Effector memory CD4-positive, alpha-beta T cell (primary cell): ENCODE measurements at regions not wholly inside any gene's neighbourhood (a gene's known extent, or its start where the extent isn't known, plus 50 kb on each side); places are given as distances from the start of the nearest gene placed in this dataset.

Source experiments
- DNase-seq, 3 donors: peaks; one replicate each; pipeline ENCODE4 v3.0.0-alpha.2; 2020
- H3K27ac ChIP-seq: 2 replicates; pipeline ENCODE4 v1.7.0; 2013; ENCODE audit warnings: mild to moderate bottlenecking, low read length, moderate library complexity; ENCODE audit not compliant: insufficient read depth, poor library complexity, severe bottlenecking
- H3K27me3 ChIP-seq: replicated peaks from 2 replicates; pipeline ENCODE4 v1.7.0; 2013; ENCODE audit warnings: mild to moderate bottlenecking, low read length; ENCODE audit not compliant: insufficient read depth, control insufficient read depth, poor library complexity, severe bottlenecking
- H3K36me3 ChIP-seq: 2 replicates; pipeline ENCODE4 v1.7.0; 2013; ENCODE audit warnings: mild to moderate bottlenecking, low read length, moderate library complexity; ENCODE audit not compliant: control insufficient read depth, insufficient read depth
- H3K4me1 ChIP-seq: 2 replicates; pipeline ENCODE4 v1.7.0; 2013; ENCODE audit warnings: low read length, mild to moderate bottlenecking; ENCODE audit not compliant: control insufficient read depth, insufficient read depth, poor library complexity, severe bottlenecking
- H3K4me3 ChIP-seq: 2 replicates; pipeline ENCODE4 v1.7.0; 2013; ENCODE audit warnings: low read length, low read depth, mild to moderate bottlenecking; ENCODE audit not compliant: insufficient read depth, poor library complexity, severe bottlenecking
- H3K9me3 ChIP-seq: 2 replicates; pipeline ENCODE4 v1.7.0; 2013; ENCODE audit warnings: mild to moderate bottlenecking, low read length, moderate library complexity; ENCODE audit not compliant: control insufficient read depth

DNA sequence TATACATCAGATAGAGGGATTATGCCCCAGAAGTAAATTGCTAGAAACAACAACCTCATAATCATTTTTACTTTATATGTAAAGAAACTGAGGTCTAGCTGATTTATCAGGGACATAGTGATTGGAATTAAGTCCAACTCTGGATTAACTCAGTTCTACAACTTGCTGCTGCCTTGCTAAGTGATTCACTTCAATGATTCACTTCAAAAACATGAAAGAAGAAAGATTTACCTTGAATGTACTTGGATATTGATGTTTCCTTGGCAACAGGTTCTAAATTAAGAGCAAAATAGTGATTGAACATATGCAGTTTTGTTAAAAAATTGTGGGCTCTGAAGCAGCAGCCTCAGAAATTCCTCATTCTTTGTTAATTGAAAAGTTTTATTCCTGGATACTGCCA lies 99.8 kb upstream of the H2AZ1 start:
- H3K36me3 ChIP-seq = no peaks in the 10 kb centered on the region
- no peak overlapping the region for H3K27ac ChIP-seq
- no peaks in the 10 kb centered on the region for H3K4me1 ChIP-seq
- no peaks in the 10 kb centered on the region for H3K9me3 ChIP-seq
- no peak overlapping the region for H3K4me3 ChIP-seq
- no peak for DNase-seq
- no peaks in the 10 kb centered on the region for H3K27me3 ChIP-seq

DNA sequence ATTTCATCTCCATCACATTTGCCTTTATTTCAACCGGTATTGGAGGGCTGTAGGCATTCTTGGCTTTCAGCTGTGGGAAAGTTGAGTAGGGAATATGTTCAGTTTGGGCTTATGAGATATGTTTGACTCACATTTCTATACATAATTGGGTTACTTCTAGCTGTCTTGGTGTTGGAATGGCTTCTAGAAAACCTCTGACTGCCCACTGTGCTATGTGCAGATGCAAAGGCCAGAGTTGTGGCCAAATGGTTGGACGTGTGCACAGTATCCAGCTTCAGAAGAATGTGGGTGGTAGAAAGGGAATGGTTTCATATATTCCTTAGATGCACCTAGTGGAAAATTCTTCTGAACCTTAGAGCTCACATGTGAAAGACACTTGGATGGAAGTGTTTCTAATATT lies 92.6 kb upstream of the H2AZ1 start:
- H3K4me1 ChIP-seq = no peaks in the 10 kb centered on the region
- DNase-seq = no peak
- no peaks in the 10 kb centered on the region for H3K36me3 ChIP-seq
- no peak overlapping the region for H3K27ac ChIP-seq
- no peaks in the 10 kb centered on the region for H3K27me3 ChIP-seq
- no peaks in the 10 kb centered on the region for H3K9me3 ChIP-seq
- H3K4me3 ChIP-seq = no peak overlapping the region

DNA sequence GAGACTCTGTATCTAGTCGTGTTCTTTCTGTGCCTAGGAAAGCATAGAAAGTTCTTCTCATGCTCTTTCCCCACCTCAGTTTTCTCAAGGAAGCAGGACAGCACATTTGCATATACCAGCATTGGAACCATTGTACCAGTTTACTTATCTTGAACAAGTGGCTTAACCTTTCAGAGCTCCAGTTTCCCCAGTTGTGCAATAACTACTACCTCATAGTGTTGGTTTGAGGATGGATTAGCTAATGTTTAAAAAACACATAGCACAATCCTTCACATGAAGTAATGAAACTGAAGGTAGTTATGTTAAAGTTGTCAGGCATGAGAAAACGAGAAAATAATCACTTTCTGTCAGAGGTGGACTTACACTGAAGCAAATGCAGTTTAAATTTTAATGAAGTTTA lies 92.2 kb upstream of the H2AZ1 start:
- H3K4me3 ChIP-seq = no peak overlapping the region
- H3K27ac ChIP-seq = no peak overlapping the region
- DNase-seq = no peak
- H3K9me3 ChIP-seq = no peaks in the 10 kb centered on the region
- H3K27me3 ChIP-seq = no peaks in the 10 kb centered on the region
- H3K36me3 ChIP-seq = no peaks in the 10 kb centered on the region
- H3K4me1 ChIP-seq = no peaks in the 10 kb centered on the region

DNA sequence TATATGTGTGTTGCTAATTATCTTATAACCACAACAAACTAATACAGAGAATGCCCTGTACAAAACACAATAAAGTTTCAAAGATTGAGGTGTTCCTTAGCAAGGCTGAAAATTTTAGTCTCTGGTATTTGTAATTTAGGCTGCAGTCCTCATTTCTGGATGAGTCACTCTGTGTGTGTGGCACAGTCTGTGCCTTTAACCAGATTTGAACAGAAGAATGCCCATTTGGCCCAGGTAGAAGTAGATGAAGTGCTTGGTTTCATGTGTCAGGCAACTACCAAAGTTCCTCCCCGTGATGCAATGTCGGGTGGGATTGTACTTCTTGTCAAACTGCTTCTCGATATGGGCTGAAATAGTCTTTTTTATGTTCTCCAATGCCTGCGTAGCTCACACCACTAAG lies 91.6 kb upstream of the H2AZ1 start:
- Histone ChIP-seq H3K9me3 (no peaks in the 10 kb centered on the region), H3K4me3 (no peak overlapping the region), H3K4me1 (no peaks in the 10 kb centered on the region), H3K27me3 (no peaks in the 10 kb centered on the region), H3K36me3 (no peaks in the 10 kb centered on the region), H3K27ac (no peak overlapping the region)
- DNase-seq = no peak

DNA sequence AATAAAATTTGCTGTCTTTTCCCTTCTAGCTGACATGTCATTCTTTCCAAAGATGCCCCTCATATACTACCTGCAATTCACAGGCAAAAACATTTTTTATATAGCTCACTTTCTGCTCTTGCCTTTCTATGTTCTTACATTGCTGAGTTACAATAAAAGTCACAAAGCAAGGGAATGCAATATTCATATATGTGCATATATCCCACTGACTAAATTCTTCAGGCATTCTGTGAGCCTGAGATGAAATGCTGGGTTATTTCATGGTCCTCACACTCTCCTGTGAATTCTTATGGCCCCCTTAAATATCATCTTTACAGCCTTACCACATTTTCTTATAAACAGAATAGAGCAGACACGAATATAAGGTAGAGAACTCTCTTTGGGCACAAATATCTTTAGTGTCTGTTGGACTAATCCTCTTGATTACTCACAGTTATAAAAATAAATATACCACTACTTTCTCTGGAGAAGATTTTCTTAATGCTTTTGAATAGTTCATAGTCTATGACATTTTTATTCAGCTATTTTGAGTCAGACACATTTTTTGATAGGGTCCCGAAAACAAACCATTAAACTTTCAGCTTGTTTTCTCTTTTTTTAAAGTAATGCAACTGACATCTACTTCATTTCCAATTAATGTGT lies 84.1 kb upstream of the H2AZ1 start:
- no peak for DNase-seq
- no peaks in the 10 kb centered on the region for H3K27me3 ChIP-seq
- H3K36me3 ChIP-seq = no peaks in the 10 kb centered on the region
- H3K9me3 ChIP-seq = no peaks in the 10 kb centered on the region
- no peak overlapping the region for H3K27ac ChIP-seq
- H3K4me1 ChIP-seq = no peaks in the 10 kb centered on the region
- H3K4me3 ChIP-seq = no peak overlapping the region

DNA sequence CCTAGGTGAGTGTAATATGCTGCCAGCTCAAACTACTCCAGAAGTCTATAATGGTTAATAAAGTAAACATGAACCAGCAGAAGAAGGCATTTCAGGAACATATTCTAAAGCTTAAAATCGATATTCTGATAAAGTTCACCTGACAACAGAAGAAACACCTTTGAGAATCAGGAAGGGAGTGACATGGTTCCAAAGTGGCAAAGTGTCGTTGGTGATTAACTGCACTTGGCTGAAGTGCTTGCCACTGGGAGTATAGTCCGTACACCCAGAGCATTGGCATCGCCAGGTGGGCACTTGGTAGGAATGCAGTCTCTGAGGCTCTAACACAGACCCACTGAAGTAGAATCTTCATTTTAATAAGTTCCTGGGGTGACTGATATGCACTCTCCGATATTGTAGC lies 76.0 kb upstream of the H2AZ1 start:
- no peaks in the 10 kb centered on the region for H3K36me3 ChIP-seq
- DNase-seq = no peak
- no peaks in the 10 kb centered on the region for H3K27me3 ChIP-seq
- H3K4me3 ChIP-seq = no peak overlapping the region
- H3K9me3 ChIP-seq = no peaks in the 10 kb centered on the region
- H3K4me1 ChIP-seq = no peaks in the 10 kb centered on the region
- H3K27ac ChIP-seq = no peak overlapping the region

DNA sequence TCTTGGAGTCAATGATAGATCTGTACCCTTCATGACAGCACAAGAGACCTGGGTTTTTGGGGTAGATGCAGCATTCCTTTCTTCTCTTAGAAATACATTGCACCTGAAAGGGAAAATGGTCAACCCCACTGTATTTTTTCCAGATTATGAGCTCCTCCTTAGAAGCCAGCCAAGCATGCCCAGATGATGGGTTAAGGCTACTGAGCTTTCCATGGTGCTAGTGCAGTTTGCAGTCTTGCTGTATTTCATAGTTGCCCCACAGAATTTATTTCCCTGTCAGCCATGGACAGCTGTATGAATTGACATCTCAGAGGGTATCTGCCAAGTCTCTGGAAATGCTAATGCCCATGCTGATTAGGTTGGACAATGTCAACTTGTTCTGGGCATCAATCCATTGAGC lies 73.7 kb upstream of the H2AZ1 start:
- H3K27me3 ChIP-seq = no peaks in the 10 kb centered on the region
- no peaks in the 10 kb centered on the region for H3K36me3 ChIP-seq
- no peak overlapping the region for H3K27ac ChIP-seq
- H3K9me3 ChIP-seq = no peaks in the 10 kb centered on the region
- H3K4me3 ChIP-seq = no peak overlapping the region
- DNase-seq = no peak
- no peaks in the 10 kb centered on the region for H3K4me1 ChIP-seq

DNA sequence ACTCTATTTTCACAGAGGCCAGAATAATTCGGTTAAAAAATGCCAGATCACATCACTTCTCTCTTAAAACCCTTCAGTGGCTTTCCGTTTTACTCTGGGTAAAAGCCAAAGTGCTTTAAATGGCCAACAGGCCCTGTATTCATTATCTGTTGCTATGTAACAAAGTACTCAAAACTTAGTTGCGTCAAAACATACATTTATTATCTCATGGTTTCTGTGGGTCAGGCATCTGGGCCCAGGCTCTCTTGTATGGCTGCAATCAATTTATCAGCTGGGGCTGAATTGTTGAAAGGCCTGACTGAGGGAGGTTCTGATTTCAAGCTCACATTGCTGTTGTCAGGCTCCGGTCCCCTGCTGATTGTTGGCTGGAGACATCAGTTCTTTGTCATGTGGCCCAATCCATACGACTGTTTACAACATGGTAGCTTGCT lies 72.7 kb upstream of the H2AZ1 start:
- Histone ChIP-seq H3K27ac (no peak overlapping the region), H3K4me1 (no peaks in the 10 kb centered on the region), H3K36me3 (no peaks in the 10 kb centered on the region), H3K27me3 (no peaks in the 10 kb centered on the region), H3K4me3 (no peak overlapping the region), H3K9me3 (no peaks in the 10 kb centered on the region)
- DNase-seq = no peak

DNA sequence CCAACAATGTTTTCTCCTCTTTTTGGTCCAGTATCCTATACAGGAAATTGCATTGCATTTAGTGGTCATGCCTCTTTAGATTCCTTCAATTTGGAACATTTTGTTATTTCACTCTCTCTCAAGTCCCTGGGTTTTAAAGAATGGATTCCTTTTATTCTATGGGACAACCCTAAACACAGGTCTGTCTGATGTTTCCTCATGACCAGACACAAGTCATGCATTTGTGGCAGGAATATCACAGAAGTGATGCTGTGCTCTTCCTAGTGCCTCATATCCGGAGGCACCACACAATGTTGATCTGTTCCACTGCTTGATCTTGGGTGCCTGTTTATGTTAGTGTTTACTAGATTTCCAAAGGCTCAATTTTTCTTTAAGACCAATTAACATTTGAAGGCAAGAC lies 69.7 kb upstream of the H2AZ1 start:
- no peak overlapping the region for H3K4me3 ChIP-seq
- no peaks in the 10 kb centered on the region for H3K9me3 ChIP-seq
- DNase-seq = no peak
- H3K27me3 ChIP-seq = peaks cover 2% of the 10 kb centered on the region
- H3K36me3 ChIP-seq = no peaks in the 10 kb centered on the region
- no peak overlapping the region for H3K27ac ChIP-seq
- H3K4me1 ChIP-seq = no peaks in the 10 kb centered on the region

DNA sequence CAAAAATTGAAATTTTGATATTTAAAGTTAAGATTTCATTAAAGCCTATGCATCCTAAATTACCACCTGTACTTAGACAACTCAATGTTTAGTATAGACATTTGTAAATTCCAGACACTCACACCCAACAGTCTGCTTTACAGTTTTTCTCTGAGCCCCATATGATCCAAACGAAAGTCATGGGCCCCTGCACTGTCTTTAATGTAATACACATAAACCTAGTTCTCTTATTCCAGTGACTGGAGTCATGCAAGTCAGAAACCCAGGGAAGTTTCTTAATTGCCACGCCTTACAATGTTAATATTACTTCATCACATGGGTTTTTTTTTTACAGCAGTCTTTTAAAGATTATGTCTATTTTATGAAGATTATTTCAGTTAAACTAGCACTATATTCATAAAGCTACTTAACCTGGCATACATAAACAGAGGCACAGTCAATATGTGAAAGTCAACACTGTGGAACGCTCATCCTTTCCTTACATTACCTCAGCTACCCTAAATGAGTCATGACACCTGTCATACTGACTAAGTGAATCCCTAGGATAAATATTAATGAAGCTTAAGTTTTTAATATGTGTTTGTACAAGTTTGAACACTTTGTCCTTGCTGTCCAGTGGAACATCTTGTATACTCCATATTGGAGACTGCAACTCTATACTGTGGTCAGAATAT lies 67.7 kb upstream of the H2AZ1 start:
- Histone ChIP-seq H3K4me3 (no peak overlapping the region), H3K27me3 (peaks cover 2% of the 10 kb centered on the region), H3K36me3 (no peaks in the 10 kb centered on the region), H3K4me1 (no peaks in the 10 kb centered on the region), H3K27ac (no peak overlapping the region), H3K9me3 (no peaks in the 10 kb centered on the region)
- DNase-seq = no peak
